ENCODE measurements at regions not wholly inside any gene's neighbourhood (a gene's known extent, or its start where the extent isn't known, plus 50 kb on each side); places are given as distances from the start of the nearest gene placed in this dataset.

GRCh38 chr3:27789420-27789819, 67.3 kb upstream of the EOMES start (continued):
- no peak for TF ChIP-seq TARDBP (IDR thresholded peaks at IDR 0.05)
- TF ChIP-seq BCL6 (CRISPR knock-in tag; IDR thresholded peaks at IDR 0.05) = no peak

- ATAC-seq = no peak
- Histone ChIP-seq H3K79me2 (ENCODE audit: control insufficient read depth, insufficient read depth, low read length) (no peaks in the 10 kb centered on the region), H2AFZ (ENCODE audit: low read depth, low read length) (no peak overlapping the region), H3K27ac (ENCODE audit: extremely low read depth, low read depth, low read length) (no peak overlapping the region), H3K4me3 (no peak overlapping the region), H3K9me1 (ENCODE audit: control insufficient read depth, insufficient read depth, low read length) (no peaks in the 10 kb centered on the region), H3K9ac (ENCODE audit: insufficient read depth in 1 of 2, low read depth in 2 of 2, low read length in 2 of 2) (no peak overlapping the region), H3K9me3 (replicated peaks; ENCODE audit: control insufficient read depth, insufficient read depth, low read depth, low read length) (no peaks in the 10 kb centered on the region), H3K27me3 (ENCODE audit: control insufficient read depth in 2 of 2, insufficient read depth in 2 of 2, low read length in 2 of 2) (no peaks in the 10 kb centered on the region), H3K4me1 (replicated peaks in 1 of 2; ENCODE audit: control insufficient read depth in 2 of 2, insufficient read depth in 2 of 2, low read length in 2 of 2) (no peaks in the 10 kb centered on the region), H3K4me2 (ENCODE audit: insufficient read depth, low read length) (no peak overlapping the region), H4K20me1 (replicated peaks; ENCODE audit: control insufficient read depth, insufficient read depth, low read length) (no peaks in the 10 kb centered on the region), H3K36me3 (ENCODE audit: control insufficient read depth, insufficient read depth, low read length) (no peaks in the 10 kb centered on the region)
- no peak for FAIRE-seq
- intact Hi-C loops (cut with micrococcal nuclease) = no loop called here
- ChIA-PET POLR2A (no interaction called here), CTCF (ENCODE audit: low intra/inter-chr PET ratio) (no interaction called here)
- TF ChIP-seq NFE2 (IDR thresholded peaks at IDR 0.05; ENCODE audit: low read depth) = no peak
- no TSS peak for BruUV-seq (replicated peaks)
- in situ Hi-C loops (cut with MboI) = no loop called here
- no peak for DNase-seq (ENCODE audit: extremely low read depth in 1 of 4, low spot score in 3 of 4)
- 0% methylated on average over 2 of the region's 2 CpGs for WGBS (ENCODE audit: insufficient coverage, low coverage, missing lambda C conversion rate)
These were observed 69.8 kb upstream of the EOMES start for GRCh38 chr3:27791956-27792355.

DNA sequence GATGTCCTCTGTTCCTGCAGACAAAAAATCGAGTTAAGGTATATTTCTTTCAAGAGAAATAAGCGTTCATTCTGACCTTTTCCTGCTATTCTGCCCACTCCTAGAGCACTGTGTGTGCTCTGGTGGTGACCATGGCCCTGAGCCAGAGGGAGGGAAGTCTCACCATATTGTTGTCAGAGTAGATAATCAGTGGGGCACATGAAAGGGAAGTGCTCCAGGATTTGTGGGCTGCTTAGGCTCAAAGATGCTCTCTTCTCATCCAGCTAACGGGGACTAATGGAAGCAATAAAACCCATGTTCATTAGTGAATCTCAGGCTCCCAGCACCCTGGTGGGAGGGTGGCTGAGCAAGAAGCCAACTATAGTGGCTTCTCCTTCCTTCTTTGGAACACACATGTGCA, 70.7 kb upstream of the EOMES start:
- Histone ChIP-seq H3K9me3 (replicated peaks; ENCODE audit: control insufficient read depth, insufficient read depth, low read depth, low read length) (no peaks in the 10 kb centered on the region), H3K9me1 (ENCODE audit: control insufficient read depth, insufficient read depth, low read length) (no peaks in the 10 kb centered on the region), H3K4me2 (ENCODE audit: insufficient read depth, low read length) (no peak overlapping the region), H3K4me3 (no peak overlapping the region), H3K9ac (ENCODE audit: insufficient read depth in 1 of 2, low read depth in 2 of 2, low read length in 2 of 2) (no peak overlapping the region), H3K27ac (ENCODE audit: extremely low read depth, low read depth, low read length) (no peak overlapping the region), H2AFZ (ENCODE audit: low read depth, low read length) (no peak overlapping the region), H3K27me3 (ENCODE audit: control insufficient read depth in 2 of 2, insufficient read depth in 2 of 2, low read length in 2 of 2) (no peaks in the 10 kb centered on the region), H4K20me1 (replicated peaks; ENCODE audit: control insufficient read depth, insufficient read depth, low read length) (no peaks in the 10 kb centered on the region), H3K79me2 (ENCODE audit: control insufficient read depth, insufficient read depth, low read length) (no peaks in the 10 kb centered on the region), H3K4me1 (replicated peaks in 1 of 2; ENCODE audit: control insufficient read depth in 2 of 2, insufficient read depth in 2 of 2, low read length in 2 of 2) (no peaks in the 10 kb centered on the region), H3K36me3 (ENCODE audit: control insufficient read depth, insufficient read depth, low read length) (no peaks in the 10 kb centered on the region)
- 2% methylated on average over 3 of the region's 3 CpGs for WGBS (ENCODE audit: insufficient coverage, low coverage, missing lambda C conversion rate)
- intact Hi-C loops (cut with micrococcal nuclease) (no loop called here), in situ Hi-C loops (cut with MboI) (no loop called here)
- BruUV-seq (replicated peaks) = no TSS peak
- DNase-seq (ENCODE audit: extremely low read depth in 1 of 4, low spot score in 3 of 4) (no peak), ATAC-seq (no peak), FAIRE-seq (no peak)
- ChIA-PET POLR2A (no interaction called here), CTCF (ENCODE audit: low intra/inter-chr PET ratio) (no interaction called here)
- TF ChIP-seq SMC3 (conservative IDR thresholded peaks at IDR 0.05; ENCODE audit: insufficient read depth, low read depth, low read length) = no peak
- TF ChIP-seq GTF2F1 (IDR thresholded peaks at IDR 0.05; ENCODE audit: low read depth, low read length) = no peak
- TF ChIP-seq SMARCE1 (IDR thresholded peaks at IDR 0.05) = no peak
- TF ChIP-seq BRD9 (IDR thresholded peaks at IDR 0.05; ENCODE audit: low read depth, partially characterized antibody) = no peak
- TF ChIP-seq CLOCK (CRISPR knock-in tag; IDR thresholded peaks at IDR 0.05; ENCODE audit: borderline replicate concordance) = no peak
- TF ChIP-seq POLR3A (IDR thresholded peaks at IDR 0.05; ENCODE audit: borderline replicate concordance, extremely low read depth, insufficient read depth, insufficient read length) = no peak
- TF ChIP-seq MBD2 (IDR thresholded peaks at IDR 0.05; ENCODE audit: borderline replicate concordance, low read depth) = no peak
- TF ChIP-seq MYC (IDR thresholded peaks at IDR 0.05; ENCODE audit: low read depth, low read length) = no peak
- TF ChIP-seq MYC (CRISPR knock-in tag; IDR thresholded peaks at IDR 0.05; ENCODE audit: borderline replicate concordance, low read depth) = no peak
- TF ChIP-seq, protein P1, sequence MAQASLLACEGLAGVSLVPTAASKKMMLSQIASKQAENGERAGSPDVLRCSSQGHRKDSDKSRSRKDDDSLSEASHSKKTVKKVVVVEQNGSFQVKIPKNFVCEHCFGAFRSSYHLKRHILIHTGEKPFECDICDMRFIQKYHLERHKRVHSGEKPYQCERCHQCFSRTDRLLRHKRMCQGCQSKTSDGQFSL (CRISPR knock-in tag; IDR thresholded peaks at IDR 0.05) = no peak
- TF ChIP-seq, protein P1 (tag; IDR thresholded peaks at IDR 0.05) = no peak

Measured in K562 (cell line).